Fibroblast of lung (primary cell): ENCODE measurements at regions not wholly inside any gene's neighbourhood (a gene's known extent, or its start where the extent isn't known, plus 50 kb on each side); places are given as distances from the start of the nearest gene placed in this dataset.

Source experiments
- DNase-seq, 2 donors: peaks; one replicate each; pipeline versions ENCODE4 v3.0.0 to v3.0.0-alpha.2; 2010; ENCODE audit warnings: low read depth in 2 of 2
- H2AFZ ChIP-seq: 2 replicates; pipeline ENCODE4 v1.5.1; 2012; ENCODE audit warnings: low read length, control low read depth, inconsistent platforms
- H3K27ac ChIP-seq: 2 replicates; pipeline ENCODE4 v1.5.1; 2011; ENCODE audit warnings: low read length, control low read depth; ENCODE audit not compliant: insufficient read depth
- H3K27me3 ChIP-seq: 2 replicates; pipeline ENCODE4 v1.5.1; 2011; ENCODE audit warnings: mild to moderate bottlenecking, low read length; ENCODE audit not compliant: control insufficient read depth, insufficient read depth
- H3K36me3 ChIP-seq: 2 replicates; pipeline ENCODE4 v1.5.1; 2011; ENCODE audit warnings: low read length; ENCODE audit not compliant: control insufficient read depth, insufficient read depth
- H3K4me1 ChIP-seq: 2 replicates; pipeline ENCODE4 v1.5.1; 2011; ENCODE audit warnings: low read length; ENCODE audit not compliant: control insufficient read depth, insufficient read depth; ENCODE audit errors: extremely low read depth
- H3K4me2 ChIP-seq: 2 replicates; pipeline ENCODE4 v1.5.1; 2011; ENCODE audit warnings: low read length, control low read depth; ENCODE audit not compliant: insufficient read depth; ENCODE audit errors: extremely low read depth
- H3K4me3 ChIP-seq, 4 experiments: fragments of 200-600 bp in 1 of 4; sonication (generic) in 1 of 4; replicated peaks in 1 of 4; 2 replicates each; pipeline ENCODE4 v1.5.1; 2011 to 2016; ENCODE audit warnings: low read length in 4 of 4, low read depth in 3 of 4, mild to moderate bottlenecking in 3 of 4, control low read depth in 2 of 4, inconsistent platforms in 1 of 4, mixed read lengths in 1 of 4; ENCODE audit not compliant: insufficient read depth in 1 of 4; ENCODE audit errors: control extremely low read depth in 1 of 4
- H3K79me2 ChIP-seq: 2 replicates; pipeline ENCODE4 v1.5.1; 2012; ENCODE audit warnings: mild to moderate bottlenecking, low read length, inconsistent platforms; ENCODE audit not compliant: control insufficient read depth, insufficient read depth
- H3K9ac ChIP-seq: 2 replicates; pipeline ENCODE4 v1.5.1; 2011; ENCODE audit warnings: mild to moderate bottlenecking, low read length, control low read depth; ENCODE audit not compliant: insufficient read depth
- H3K9me3 ChIP-seq: 2 replicates; pipeline ENCODE4 v1.5.1; 2012; ENCODE audit warnings: low read depth, low read length; ENCODE audit not compliant: control insufficient read depth, insufficient read depth
- H4K20me1 ChIP-seq: 2 replicates; pipeline ENCODE4 v1.5.1; 2011; ENCODE audit warnings: low read length; ENCODE audit not compliant: control insufficient read depth, insufficient read depth; ENCODE audit errors: extremely low read depth
- CTCF ChIP-seq, 2 donors: IDR thresholded peaks in 1 of 2; conservative IDR thresholded peaks in 1 of 2; 1 replicate in 1 of 2; 2 replicates in 1 of 2; pipeline ENCODE4 v1.5.1; 2011 to 2012; ENCODE audit warnings: low read length in 2 of 2, control low read depth in 1 of 2, inconsistent platforms in 1 of 2, low read depth in 1 of 2, mild to moderate bottlenecking in 1 of 2
- EZH2 ChIP-seq: IDR thresholded peaks from 2 replicates; pipeline ENCODE4 v1.5.1; 2012; ENCODE audit warnings: low read length, control low read depth, mild to moderate bottlenecking; ENCODE audit errors: missing control alignments

GRCh38 chr12:125229878-125230530 is 164.8 kb downstream of the AACS start:
- Histone ChIP-seq H3K36me3 (no peaks in the 10 kb centered on the region), H2AFZ (no peak overlapping the region), H3K27me3 (no peaks in the 10 kb centered on the region), H3K27ac (no peak overlapping the region), H3K4me2 (no peak overlapping the region), H3K4me1 (no peaks in the 10 kb centered on the region), H3K9me3 (no peaks in the 10 kb centered on the region), H4K20me1 (no peaks in the 10 kb centered on the region), H3K79me2 (no peaks in the 10 kb centered on the region), H3K9ac (no peak overlapping the region), H3K4me3 (no peak overlapping the region)
- TF ChIP-seq EZH2 (no peak), CTCF (conservative IDR thresholded peaks at IDR 0.05 in 1 of 2, IDR thresholded peaks at IDR 0.05 in 1 of 2; ENCODE audit: low read depth in 1 of 2, low read length in 2 of 2) (no peak)
- DNase-seq = no peak

GRCh38 chr12:125233319-125233718 is 168.1 kb downstream of the AACS start:
- H3K9me3 ChIP-seq = no peaks in the 10 kb centered on the region
- no peak overlapping the region for H3K4me2 ChIP-seq
- H3K27me3 ChIP-seq = no peaks in the 10 kb centered on the region
- no peak for DNase-seq
- H4K20me1 ChIP-seq = no peaks in the 10 kb centered on the region
- no peak overlapping the region for H3K9ac ChIP-seq
- no peak overlapping the region for H3K4me3 ChIP-seq
- TF ChIP-seq EZH2 (no peak), CTCF (conservative IDR thresholded peaks at IDR 0.05 in 1 of 2, IDR thresholded peaks at IDR 0.05 in 1 of 2; ENCODE audit: low read depth in 1 of 2, low read length in 2 of 2) (no peak)
- H3K4me1 ChIP-seq = no peaks in the 10 kb centered on the region
- no peaks in the 10 kb centered on the region for H3K79me2 ChIP-seq
- H3K27ac ChIP-seq = no peak overlapping the region
- no peaks in the 10 kb centered on the region for H3K36me3 ChIP-seq
- H2AFZ ChIP-seq = no peak overlapping the region

- no peaks in the 10 kb centered on the region for H3K79me2 ChIP-seq
- no peak overlapping the region for H3K4me3 ChIP-seq
- no peaks in the 10 kb centered on the region for H3K36me3 ChIP-seq
- no peak overlapping the region for H3K9ac ChIP-seq
- H3K4me2 ChIP-seq = no peak overlapping the region
- no peak overlapping the region for H2AFZ ChIP-seq
- no peaks in the 10 kb centered on the region for H3K27me3 ChIP-seq
- no peaks in the 10 kb centered on the region for H4K20me1 ChIP-seq
- H3K4me1 ChIP-seq = no peaks in the 10 kb centered on the region
- H3K27ac ChIP-seq = no peak overlapping the region
- no peaks in the 10 kb centered on the region for H3K9me3 ChIP-seq
- no peak for DNase-seq
- no peak for TF ChIP-seq CTCF (conservative IDR thresholded peaks at IDR 0.05 in 1 of 2, IDR thresholded peaks at IDR 0.05 in 1 of 2; ENCODE audit: low read depth in 1 of 2, low read length in 2 of 2)
- no peak for TF ChIP-seq EZH2
Measured at GRCh38 chr12:125239563-125239962, 174.3 kb downstream of the AACS start.
